D721Med (cell line): ENCODE measurements at regions not wholly inside any gene's neighbourhood (a gene's known extent, or its start where the extent isn't known, plus 50 kb on each side); places are given as distances from the start of the nearest gene placed in this dataset.

Experiments used
- DNase-seq: peaks from one replicate; pipeline ENCODE4 v3.0.0; 2011; ENCODE audit warnings: low spot score; ENCODE audit not compliant: insufficient read length
- FAIRE-seq: peaks from 2 replicates; lab custom pipeline; 2011; peaks lifted over from hg19 to GRCh38; lab: Jason Lieb, UNC
- TF ChIP-seq, protein P1 (sequence below): IDR thresholded peaks from 2 replicates; pipeline ENCODE4 v1.5.1; 2012; ENCODE audit warnings: mild to moderate bottlenecking, control low read depth; ENCODE audit not compliant: insufficient read depth; ENCODE audit errors: missing control alignments

DNA sequence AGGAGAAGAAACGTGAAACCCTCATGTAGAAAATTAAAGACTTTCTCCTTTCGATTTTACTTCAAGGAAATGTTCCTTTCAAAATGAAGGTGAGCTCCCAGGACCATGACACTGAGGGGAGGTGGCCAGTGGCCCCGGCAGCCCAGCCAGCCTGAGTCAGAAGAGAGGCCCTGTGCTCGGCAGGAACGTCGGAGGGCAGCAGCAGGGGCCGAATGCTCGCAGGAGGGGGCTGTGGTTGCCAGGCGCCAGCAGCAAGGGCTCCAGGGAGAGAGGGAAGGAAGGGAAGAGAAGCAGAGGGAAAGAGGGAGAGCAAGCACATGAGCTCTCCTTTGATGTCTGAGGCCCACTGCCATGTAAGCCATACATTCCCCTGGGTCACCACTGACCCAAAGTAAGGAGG, 73.3 kb upstream of the ACKR3 start:
- DNase-seq: no peak
- TF ChIP-seq, protein P1, sequence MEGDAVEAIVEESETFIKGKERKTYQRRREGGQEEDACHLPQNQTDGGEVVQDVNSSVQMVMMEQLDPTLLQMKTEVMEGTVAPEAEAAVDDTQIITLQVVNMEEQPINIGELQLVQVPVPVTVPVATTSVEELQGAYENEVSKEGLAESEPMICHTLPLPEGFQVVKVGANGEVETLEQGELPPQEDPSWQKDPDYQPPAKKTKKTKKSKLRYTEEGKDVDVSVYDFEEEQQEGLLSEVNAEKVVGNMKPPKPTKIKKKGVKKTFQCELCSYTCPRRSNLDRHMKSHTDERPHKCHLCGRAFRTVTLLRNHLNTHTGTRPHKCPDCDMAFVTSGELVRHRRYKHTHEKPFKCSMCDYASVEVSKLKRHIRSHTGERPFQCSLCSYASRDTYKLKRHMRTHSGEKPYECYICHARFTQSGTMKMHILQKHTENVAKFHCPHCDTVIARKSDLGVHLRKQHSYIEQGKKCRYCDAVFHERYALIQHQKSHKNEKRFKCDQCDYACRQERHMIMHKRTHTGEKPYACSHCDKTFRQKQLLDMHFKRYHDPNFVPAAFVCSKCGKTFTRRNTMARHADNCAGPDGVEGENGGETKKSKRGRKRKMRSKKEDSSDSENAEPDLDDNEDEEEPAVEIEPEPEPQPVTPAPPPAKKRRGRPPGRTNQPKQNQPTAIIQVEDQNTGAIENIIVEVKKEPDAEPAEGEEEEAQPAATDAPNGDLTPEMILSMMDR: no peak
- FAIRE-seq: no peak

DNA sequence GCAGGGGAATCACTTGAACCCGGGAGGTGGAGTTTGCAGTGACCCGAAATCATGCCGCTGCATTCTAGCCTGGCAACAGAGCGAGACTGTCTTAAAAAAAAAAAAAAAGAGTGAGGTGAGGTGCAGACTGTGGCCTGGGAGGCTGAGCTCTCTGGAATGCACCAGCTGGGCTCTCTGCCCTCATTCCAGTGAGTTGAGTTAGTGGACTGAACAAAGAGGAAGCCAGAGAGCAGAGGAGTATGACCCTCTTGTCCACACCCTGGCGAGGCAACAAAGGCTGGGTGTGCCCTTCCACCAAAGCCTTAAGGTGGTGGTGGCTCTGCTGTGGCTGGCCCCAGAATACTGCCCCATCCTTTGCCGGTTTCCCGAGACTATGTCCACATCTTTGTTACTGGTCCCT, 71.3 kb upstream of the ACKR3 start:
- DNase-seq (no peak), FAIRE-seq (no peak)
- TF ChIP-seq, protein P1: no peak

DNA sequence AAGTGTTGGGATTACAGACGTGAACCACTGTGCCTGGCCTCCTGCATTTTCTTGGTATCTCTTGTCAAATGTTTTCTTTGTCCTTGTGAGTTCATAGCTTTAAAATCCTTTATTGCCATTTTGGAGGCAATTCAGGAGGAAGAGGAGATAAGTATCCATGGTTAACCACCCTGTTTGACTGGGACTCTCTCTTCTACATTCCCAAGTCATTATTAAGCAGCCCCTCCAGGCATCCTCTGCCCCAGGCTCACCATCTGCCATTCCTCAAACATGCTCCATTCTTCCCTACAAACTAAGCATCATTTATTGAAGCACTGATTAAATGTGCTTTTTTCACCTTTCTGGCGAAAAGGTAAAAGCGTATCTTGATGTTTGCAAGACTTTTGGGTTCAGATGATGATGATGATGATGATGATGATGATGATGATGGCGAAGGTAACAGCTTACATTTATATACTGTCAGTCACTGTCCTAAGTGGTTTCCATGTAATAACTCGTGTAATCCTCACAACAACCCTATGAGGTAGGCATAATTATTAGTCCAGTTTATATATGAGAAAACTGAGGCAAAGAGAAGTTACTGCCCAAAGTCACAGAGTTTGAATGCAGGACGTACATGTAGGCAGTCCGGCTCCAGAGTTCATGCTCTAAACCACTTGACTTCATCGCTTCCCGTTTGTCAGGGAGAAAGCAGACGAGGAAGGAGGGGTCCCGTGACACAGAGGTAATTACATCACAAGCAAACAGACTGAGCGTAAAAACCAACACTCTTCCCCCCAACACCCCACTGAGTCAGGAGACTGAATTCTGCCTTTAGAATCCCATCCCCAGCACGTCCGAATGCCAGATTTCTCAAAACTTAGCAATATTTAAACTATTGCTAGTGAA, 69.7 kb upstream of the ACKR3 start:
- TF ChIP-seq, protein P1: no peak
- DNase-seq (no peak), FAIRE-seq (no peak)

DNA sequence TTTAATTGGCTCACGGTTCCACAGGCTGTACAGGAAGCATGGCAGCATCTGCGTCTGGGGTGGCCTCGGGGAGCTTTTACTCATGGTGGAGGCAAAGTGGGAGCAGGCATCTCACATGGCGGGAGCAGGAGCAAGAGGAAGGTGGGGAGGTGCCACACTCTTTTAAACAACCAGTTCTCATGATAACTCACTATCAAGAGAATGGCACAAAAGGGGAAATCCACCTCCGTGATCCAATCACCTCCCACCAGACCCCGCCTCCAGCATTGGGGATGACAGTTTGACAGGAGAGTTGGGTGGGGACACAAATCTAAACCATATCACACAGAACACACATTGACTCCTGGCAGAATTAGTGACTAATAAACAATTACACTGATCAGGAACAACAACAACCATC, 68.6 kb upstream of the ACKR3 start:
- DNase-seq (no peak), FAIRE-seq (no peak)
- TF ChIP-seq, protein P1: no peak

DNA sequence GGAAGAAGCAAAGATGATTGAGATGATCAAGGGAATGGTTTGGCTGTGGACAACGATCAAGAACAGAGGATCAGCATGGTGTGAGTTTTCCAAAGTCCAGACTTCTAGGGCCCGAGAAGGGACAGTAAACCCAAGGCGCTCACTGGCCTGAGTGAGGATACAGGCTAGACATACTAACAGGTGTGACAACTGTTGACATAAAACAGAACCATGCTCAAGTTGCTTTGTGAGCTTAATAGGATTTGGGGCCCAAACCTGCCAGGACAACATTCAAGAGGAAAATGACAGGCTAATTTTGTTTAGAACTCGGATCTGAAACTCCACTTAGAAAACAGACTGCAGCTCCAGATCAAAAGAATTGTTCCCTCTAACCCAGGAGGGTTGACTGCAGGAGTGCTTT, 68.1 kb upstream of the ACKR3 start:
- TF ChIP-seq, protein P1: no peak
- DNase-seq: no peak
- FAIRE-seq: no peak

DNA sequence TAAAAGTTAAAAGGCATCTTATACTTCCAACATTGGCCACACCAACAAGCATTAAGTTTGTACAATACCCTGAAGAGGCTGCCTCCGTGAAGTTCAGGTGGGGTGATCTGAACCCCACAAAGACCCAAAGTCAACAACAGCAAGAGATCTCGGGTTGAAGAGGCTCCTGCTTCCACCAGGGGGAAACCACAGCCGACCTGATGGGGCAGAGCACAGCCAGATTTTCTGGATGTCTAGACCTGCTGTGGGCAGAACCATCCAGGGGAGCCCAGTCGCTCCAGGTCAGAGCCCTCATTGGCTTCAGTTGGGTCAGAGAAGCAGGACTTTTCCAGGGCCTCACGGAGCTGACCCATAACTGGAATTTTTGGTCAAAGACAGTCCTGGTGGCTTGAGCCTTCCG, 66.5 kb upstream of the ACKR3 start:
- DNase-seq (no peak), FAIRE-seq (no peak)
- TF ChIP-seq, protein P1: no peak

DNA sequence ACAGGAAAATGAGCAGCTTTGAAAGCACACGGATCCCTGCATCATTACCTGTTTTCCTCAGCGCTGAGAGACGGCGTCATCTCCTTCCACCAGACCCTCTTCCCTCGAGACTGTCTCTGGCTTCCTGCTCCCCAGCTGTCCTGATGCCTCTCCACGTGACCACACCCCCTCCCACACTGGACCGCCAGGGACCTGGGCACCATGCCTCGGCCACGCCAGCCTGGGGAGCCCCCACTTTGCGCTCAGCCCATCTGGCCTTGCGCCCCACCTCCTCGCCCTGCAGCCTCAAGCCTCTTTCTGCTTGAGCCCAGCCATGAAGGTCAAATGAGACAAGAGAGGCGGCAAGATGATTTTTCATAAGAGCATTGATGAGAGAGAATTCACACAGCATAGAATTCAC, 66.0 kb upstream of the ACKR3 start:
- FAIRE-seq (no peak), DNase-seq (no peak)
- TF ChIP-seq, protein P1: no peak
